ENCODE measurements at regions not wholly inside any gene's neighbourhood (a gene's known extent, or its start where the extent isn't known, plus 50 kb on each side); places are given as distances from the start of the nearest gene placed in this dataset.

DNA sequence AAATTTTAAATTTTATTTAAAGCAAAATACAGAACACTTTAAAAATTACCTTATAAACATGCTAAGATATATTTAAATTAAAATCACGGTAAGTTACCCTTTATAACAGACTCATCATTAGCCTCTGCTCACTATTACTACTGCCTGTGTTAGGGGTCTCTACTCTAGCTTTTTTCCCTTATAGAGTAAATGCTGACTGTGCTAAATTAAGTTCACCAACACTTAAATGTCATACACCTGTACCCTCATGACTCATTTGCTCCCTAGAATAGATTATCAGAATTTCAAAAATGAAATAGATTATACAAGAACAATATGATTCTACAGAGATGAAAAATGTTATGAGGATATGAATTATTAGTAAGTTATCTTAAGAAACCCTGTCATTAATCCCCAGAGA, 131.1 kb upstream of the INPP4B start:
- TF ChIP-seq, protein P1, sequence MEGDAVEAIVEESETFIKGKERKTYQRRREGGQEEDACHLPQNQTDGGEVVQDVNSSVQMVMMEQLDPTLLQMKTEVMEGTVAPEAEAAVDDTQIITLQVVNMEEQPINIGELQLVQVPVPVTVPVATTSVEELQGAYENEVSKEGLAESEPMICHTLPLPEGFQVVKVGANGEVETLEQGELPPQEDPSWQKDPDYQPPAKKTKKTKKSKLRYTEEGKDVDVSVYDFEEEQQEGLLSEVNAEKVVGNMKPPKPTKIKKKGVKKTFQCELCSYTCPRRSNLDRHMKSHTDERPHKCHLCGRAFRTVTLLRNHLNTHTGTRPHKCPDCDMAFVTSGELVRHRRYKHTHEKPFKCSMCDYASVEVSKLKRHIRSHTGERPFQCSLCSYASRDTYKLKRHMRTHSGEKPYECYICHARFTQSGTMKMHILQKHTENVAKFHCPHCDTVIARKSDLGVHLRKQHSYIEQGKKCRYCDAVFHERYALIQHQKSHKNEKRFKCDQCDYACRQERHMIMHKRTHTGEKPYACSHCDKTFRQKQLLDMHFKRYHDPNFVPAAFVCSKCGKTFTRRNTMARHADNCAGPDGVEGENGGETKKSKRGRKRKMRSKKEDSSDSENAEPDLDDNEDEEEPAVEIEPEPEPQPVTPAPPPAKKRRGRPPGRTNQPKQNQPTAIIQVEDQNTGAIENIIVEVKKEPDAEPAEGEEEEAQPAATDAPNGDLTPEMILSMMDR (IDR thresholded peaks at IDR 0.05) = no peak
- TF ChIP-seq POLR2AphosphoS5 (IDR thresholded peaks at IDR 0.05) = no peak

Measured in breast epithelium (tissue), 3 donors.